Panc1 (cell line): ENCODE measurements at regions not wholly inside any gene's neighbourhood (a gene's known extent, or its start where the extent isn't known, plus 50 kb on each side); places are given as distances from the start of the nearest gene placed in this dataset.

Experiments used
- ATAC-seq: fragments of 200-7000 bp; cut with Tn5 transposase; 2 replicates; pipeline ENCODE4 v1.9.1; 2020; ENCODE audit warnings: mild to moderate bottlenecking, moderate library complexity
- BruUV-seq: library from RNA; stranded (reverse); fragments of 400-500 nt; replicated peaks from 2 replicates; lab custom pipeline; 2021; lab: Mats Ljungman, UMichigan
- CTCF ChIA-PET: fragments of 300-600 bp; sonication (Branson Sonifier 250); formaldehyde crosslinking; loops from one replicate; lab custom pipeline; 2022; ENCODE audit warnings: antibody characterized with exemption; lab: Charles Lee
- POLR2A ChIA-PET: fragments of 300-600 bp; sonication (Branson Sonifier 250); formaldehyde crosslinking; loops from one replicate; lab custom pipeline; 2022; ENCODE audit warnings: antibody characterized with exemption; lab: Charles Lee
- DNase-seq: peaks from one replicate; pipeline ENCODE4 v3.0.0-alpha.2; 2010; ENCODE audit warnings: low read depth, low spot score
- H3K27ac ChIP-seq: 2 replicates; pipeline ENCODE4 v1.5.1; 2011; ENCODE audit warnings: mild to moderate bottlenecking, low read length, inconsistent platforms
- H3K27me3 ChIP-seq: fragments of 200-500 bp; sonication (Bioruptor generic); 2 replicates; pipeline ENCODE4 v1.6.0; 2014; ENCODE audit warnings: low read length, inconsistent platforms; ENCODE audit not compliant: control insufficient read depth, insufficient read depth
- H3K36me3 ChIP-seq: fragments of 200-500 bp; sonication (Bioruptor generic); 2 replicates; pipeline ENCODE4 v1.5.1; 2014; ENCODE audit warnings: inconsistent platforms, mild to moderate bottlenecking, low read length, moderate library complexity; ENCODE audit not compliant: control insufficient read depth, insufficient read depth
- H3K4me1 ChIP-seq: 2 replicates; pipeline ENCODE4 v1.5.1; 2011; ENCODE audit warnings: inconsistent platforms, mild to moderate bottlenecking, low read length, moderate library complexity; ENCODE audit not compliant: control insufficient read depth, insufficient read depth
- H3K4me3 ChIP-seq, 2 experiments: 2 replicates each; pipeline ENCODE4 v1.5.1; 2011 to 2012; ENCODE audit warnings: low read depth in 2 of 2, low read length in 2 of 2, mild to moderate bottlenecking in 2 of 2, inconsistent platforms in 1 of 2, moderate library complexity in 1 of 2
- H3K9me3 ChIP-seq: fragments of 200-500 bp; sonication (Bioruptor generic); 2 replicates; pipeline ENCODE4 v1.5.1; 2014; ENCODE audit warnings: low read depth, mild to moderate bottlenecking, inconsistent platforms, low read length, moderate library complexity; ENCODE audit not compliant: control insufficient read depth, insufficient read depth
- POLR2AphosphoS5 ChIP-seq: IDR thresholded peaks from 2 replicates; pipeline ENCODE4 v1.6.1; 2012; ENCODE audit warnings: mild to moderate bottlenecking, low read depth, low read length, moderate library complexity
- REST ChIP-seq, 2 experiments: IDR thresholded peaks; 2 replicates each; pipeline ENCODE4 v1.6.1; 2011 to 2012; ENCODE audit warnings: low read depth in 2 of 2, control low read depth in 1 of 2, low read length in 1 of 2, mild to moderate bottlenecking in 1 of 2, moderate library complexity in 1 of 2; ENCODE audit not compliant: insufficient read depth in 1 of 2
- SIN3A ChIP-seq: IDR thresholded peaks from 2 replicates; pipeline ENCODE4 v1.6.1; 2012; ENCODE audit warnings: low read depth, mild to moderate bottlenecking, low read length, moderate library complexity, borderline replicate concordance; ENCODE audit not compliant: insufficient read depth
- TCF7L2 ChIP-seq: IDR thresholded peaks from 2 replicates; pipeline ENCODE4 v1.6.1; 2011; ENCODE audit warnings: mild to moderate bottlenecking, low read depth, low read length, inconsistent platforms
- in situ Hi-C: cut with HindIII; loops from 2 replicates; pipeline ENCODE4 v1.10.0; 2016; ENCODE audit warnings: low sequenced_read_pairs, low pct_unique_long_range_greater_than_20kb
- intact Hi-C: fragments of 100-400 bp; cut with micrococcal nuclease; formaldehyde crosslinking; loops from one replicate; pipeline ENCODE4 v1.10.0; 2022; ENCODE audit not compliant: unreplicated experiment
- TF ChIP-seq, protein P1 (sequence below): fragments of 450-650 bp; IDR thresholded peaks from 2 replicates; pipeline ENCODE4 v1.5.1; 2017; ENCODE audit warnings: mild to moderate bottlenecking

DNA sequence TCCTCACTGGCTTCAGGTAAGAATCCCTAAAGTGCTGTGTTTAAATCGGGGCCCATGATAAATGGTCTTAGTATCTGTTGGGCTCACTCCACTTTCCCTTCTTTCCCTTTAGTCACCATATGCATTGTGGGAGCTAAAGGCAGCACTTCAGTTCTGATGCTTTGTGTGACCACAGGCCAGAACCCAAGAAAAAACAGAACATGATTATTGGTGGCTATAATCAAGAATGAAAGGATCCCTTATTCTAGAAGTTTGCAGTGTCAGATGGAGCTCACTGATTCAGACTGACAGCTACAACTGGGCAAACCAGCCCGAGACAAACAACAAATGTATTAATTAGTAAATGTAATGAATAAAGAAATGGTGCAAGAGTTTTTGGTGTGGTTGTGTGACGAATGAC is 57.3 kb upstream of the POMP start:
- ATAC-seq: no peak
- H3K9me3 ChIP-seq: no peaks in the 10 kb centered on the region
- BruUV-seq: no TSS peak
- CTCF ChIA-PET: no interaction called here
- no peak overlapping the region for H3K4me3 ChIP-seq
- no peak for DNase-seq
- no peaks in the 10 kb centered on the region for H3K36me3 ChIP-seq
- in situ Hi-C loops (no loop called here), intact Hi-C loops (no loop called here)
- no peaks in the 10 kb centered on the region; the same call in 1 of the 2 replicates for H3K27me3 ChIP-seq
- no peak overlapping the region for H3K27ac ChIP-seq
- no peaks in the 10 kb centered on the region for H3K4me1 ChIP-seq
- POLR2A ChIA-PET: no interaction called here
- TF ChIP-seq POLR2AphosphoS5 (no peak), SIN3A (no peak), TCF7L2 (no peak)

GRCh38 chr13:28597641-28598040 is 61.3 kb upstream of the POMP start:
- POLR2A ChIA-PET: no interaction called here
- intact Hi-C loops (no loop called here), in situ Hi-C loops (no loop called here)
- no peak for DNase-seq
- Histone ChIP-seq H3K36me3 (no peaks in the 10 kb centered on the region), H3K4me3 (no peak overlapping the region), H3K9me3 (no peaks in the 10 kb centered on the region), H3K27ac (no peak overlapping the region), H3K4me1 (no peaks in the 10 kb centered on the region), H3K27me3 (no peaks in the 10 kb centered on the region)
- no peak for TF ChIP-seq POLR2AphosphoS5
- TF ChIP-seq, protein P1, sequence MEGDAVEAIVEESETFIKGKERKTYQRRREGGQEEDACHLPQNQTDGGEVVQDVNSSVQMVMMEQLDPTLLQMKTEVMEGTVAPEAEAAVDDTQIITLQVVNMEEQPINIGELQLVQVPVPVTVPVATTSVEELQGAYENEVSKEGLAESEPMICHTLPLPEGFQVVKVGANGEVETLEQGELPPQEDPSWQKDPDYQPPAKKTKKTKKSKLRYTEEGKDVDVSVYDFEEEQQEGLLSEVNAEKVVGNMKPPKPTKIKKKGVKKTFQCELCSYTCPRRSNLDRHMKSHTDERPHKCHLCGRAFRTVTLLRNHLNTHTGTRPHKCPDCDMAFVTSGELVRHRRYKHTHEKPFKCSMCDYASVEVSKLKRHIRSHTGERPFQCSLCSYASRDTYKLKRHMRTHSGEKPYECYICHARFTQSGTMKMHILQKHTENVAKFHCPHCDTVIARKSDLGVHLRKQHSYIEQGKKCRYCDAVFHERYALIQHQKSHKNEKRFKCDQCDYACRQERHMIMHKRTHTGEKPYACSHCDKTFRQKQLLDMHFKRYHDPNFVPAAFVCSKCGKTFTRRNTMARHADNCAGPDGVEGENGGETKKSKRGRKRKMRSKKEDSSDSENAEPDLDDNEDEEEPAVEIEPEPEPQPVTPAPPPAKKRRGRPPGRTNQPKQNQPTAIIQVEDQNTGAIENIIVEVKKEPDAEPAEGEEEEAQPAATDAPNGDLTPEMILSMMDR: no peak
- no peak for TF ChIP-seq TCF7L2
- TF ChIP-seq REST (IDR thresholded peaks at IDR 0.05; ENCODE audit: insufficient read depth in 1 of 2, low read depth in 2 of 2, low read length in 1 of 2): no peak
- TF ChIP-seq SIN3A: no peak
- CTCF ChIA-PET: no interaction called here
- no TSS peak for BruUV-seq
- no peak for ATAC-seq

DNA sequence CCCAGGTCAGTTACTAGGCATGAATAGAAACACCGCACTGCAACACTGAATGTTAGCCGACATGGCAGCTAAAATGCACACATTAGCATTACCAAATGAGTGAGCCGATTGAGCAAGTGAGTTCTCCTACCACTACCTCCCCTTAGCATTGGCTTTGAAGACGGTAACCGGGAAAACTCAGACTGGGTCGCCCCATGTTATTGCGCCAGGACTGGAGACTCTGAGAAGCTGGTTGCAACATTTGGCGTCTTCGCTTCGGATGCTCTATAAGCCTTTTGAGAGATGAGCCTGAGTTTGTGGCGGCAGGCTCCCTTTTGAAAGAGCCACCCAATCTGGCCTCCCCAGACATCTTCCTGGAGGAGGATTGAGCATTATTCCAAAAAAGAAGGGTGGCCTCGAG is 68.5 kb upstream of the POMP start:
- TF ChIP-seq POLR2AphosphoS5 (no peak), TCF7L2 (no peak), REST (IDR thresholded peaks at IDR 0.05; ENCODE audit: insufficient read depth in 1 of 2, low read depth in 2 of 2, low read length in 1 of 2) (no peak)
- H3K27me3 ChIP-seq: no peaks in the 10 kb centered on the region
- in situ Hi-C loops (no loop called here), intact Hi-C loops (no loop called here)
- H3K4me1 ChIP-seq: no peaks in the 10 kb centered on the region
- ChIA-PET POLR2A (no interaction called here), CTCF (no interaction called here)
- no peak for DNase-seq
- H3K9me3 ChIP-seq: no peaks in the 10 kb centered on the region
- H3K27ac ChIP-seq: no peak overlapping the region
- no peaks in the 10 kb centered on the region for H3K36me3 ChIP-seq
- no peak for ATAC-seq
- BruUV-seq: no TSS peak
- H3K4me3 ChIP-seq: no peak overlapping the region
